Left lung (tissue), 4 donors: ENCODE measurements at regions not wholly inside any gene's neighbourhood (a gene's known extent, or its start where the extent isn't known, plus 50 kb on each side); places are given as distances from the start of the nearest gene placed in this dataset.
A peak's percentile ranks its signal among the peaks of the same experiment; 100 is the strongest.

ENCODE experiments used
- ATAC-seq: fragments of 200-7000 bp; cut with Tn5 transposase; one replicate; pipeline ENCODE4 v1.9.1; 2020; ENCODE audit warnings: moderate library complexity
- DNase-seq, 4 donors: peaks; one replicate each; pipeline ENCODE4 v3.0.0-alpha.2; 2013 to 2020
- H3K27ac ChIP-seq, 2 donors: fragments of 200-600 bp; sonication (generic) in 1 of 2; one replicate each; pipeline versions ENCODE4 v1.5.0 to v1.8.0; 2020 to 2021
- H3K27me3 ChIP-seq, 2 donors: fragments of 200-600 bp; sonication (generic) in 1 of 2; one replicate each; pipeline versions ENCODE4 v1.5.0 to v1.8.0; 2020 to 2021
- H3K36me3 ChIP-seq, 2 donors: fragments of 200-600 bp; sonication (generic) in 1 of 2; one replicate each; pipeline versions ENCODE4 v1.5.0 to v1.8.0; 2020 to 2021
- H3K4me1 ChIP-seq, 2 donors: fragments of 200-600 bp; one replicate each; pipeline ENCODE4 v1.8.0; 2021
- H3K4me3 ChIP-seq, 2 donors: fragments of 200-600 bp; sonication (generic) in 1 of 2; one replicate each; pipeline versions ENCODE4 v1.5.0 to v1.8.0; 2020 to 2021; ENCODE audit warnings: mild to moderate bottlenecking in 1 of 2
- H3K9me3 ChIP-seq, 2 donors: fragments of 200-600 bp; sonication (generic) in 1 of 2; one replicate each; pipeline versions ENCODE4 v1.5.0 to v1.8.0; 2020 to 2021
- intact Hi-C, 2 donors: fragments of 100-400 bp; cut with DNase I; formaldehyde crosslinking; loops; one replicate each; pipeline versions ENCODE4 v1.11.2 to v1.14.2; 2022
- TF ChIP-seq, protein P1 (sequence below), 2 donors: fragments of 200-600 bp; sonication (generic) in 1 of 2; IDR thresholded peaks; one replicate each; pipeline versions ENCODE4 v1.5.0 to v1.8.0; 2021; ENCODE audit warnings: antibody characterized with exemption in 2 of 2
- donor health status: DM: no; HTN: yes; CAD: no.
- donor health status: DM: no; HTN: no; CAD: no.

DNA sequence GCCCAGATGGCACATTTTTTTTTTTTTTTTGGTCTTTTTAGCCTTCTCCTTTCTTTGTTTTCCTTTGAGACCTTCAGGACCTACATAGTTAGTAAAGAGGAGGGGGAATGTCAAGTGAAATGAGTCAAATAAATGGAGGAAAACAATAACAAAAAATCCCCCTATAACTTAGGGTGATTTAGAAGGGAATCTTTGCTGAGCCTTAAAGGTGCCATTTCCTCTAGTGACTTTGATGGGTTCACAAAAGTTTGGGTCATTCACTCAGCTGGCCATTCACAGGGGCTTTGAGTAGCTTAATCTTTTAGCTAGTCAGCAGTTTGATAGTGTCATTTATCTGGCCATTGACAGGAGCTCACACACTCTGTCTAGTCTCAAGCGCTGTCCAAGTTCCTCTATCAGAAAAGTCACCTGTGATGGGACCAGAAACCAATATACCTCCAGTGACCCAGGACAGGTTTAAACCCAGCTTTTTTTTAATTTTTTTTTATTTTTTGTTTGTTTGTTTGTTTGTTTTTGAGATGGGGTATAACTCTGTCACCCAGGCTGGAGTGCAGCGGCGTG is 275.1 kb upstream of the PRDM1 start:
- no peak overlapping the region for H3K27ac ChIP-seq
- intact Hi-C loops, result no loop called here

DNA sequence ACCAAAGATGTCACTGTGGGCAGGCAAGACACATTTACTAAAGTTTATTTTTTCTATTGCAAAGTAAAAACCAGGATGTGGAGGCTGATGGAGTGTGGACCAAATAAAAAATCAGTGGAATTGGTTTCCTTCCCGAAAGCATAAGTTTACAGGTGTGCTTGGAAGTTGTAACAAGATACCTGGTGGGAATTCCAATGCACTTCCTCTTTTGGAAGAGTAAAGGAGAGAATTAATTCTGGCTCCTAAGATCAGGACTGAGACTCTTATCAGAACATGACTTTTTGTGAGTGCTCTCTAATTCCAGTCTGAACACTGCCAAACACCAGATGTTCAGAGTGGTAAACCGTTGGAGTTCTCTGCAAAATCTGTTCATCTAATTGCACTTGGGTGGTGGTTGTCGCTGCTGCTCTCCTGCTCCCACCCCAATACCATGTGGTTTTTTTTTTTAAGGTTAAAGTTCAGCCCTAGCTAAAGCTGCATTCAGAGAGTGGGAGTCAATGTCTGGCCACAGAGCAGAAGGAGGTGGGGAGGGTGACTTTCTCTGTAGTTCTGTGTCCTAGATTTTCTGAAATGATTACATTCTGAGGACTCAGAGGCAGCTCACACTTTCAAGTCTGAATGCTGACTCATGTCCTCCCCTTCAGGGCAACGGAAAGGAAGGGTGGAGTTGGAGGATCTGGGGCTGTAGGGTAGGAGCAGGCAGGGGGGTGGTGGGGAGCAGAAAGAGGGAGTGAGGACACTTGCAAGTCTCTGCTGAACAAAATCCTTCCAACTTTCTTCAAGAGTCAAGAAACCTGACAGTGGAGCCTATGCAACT is 275.8 kb upstream of the PRDM1 start:
- Histone ChIP-seq H3K36me3 (no peaks in the 10 kb centered on the region), H3K9me3 (no peaks in the 10 kb centered on the region), H3K4me3 (no peak overlapping the region), H3K27ac (no peak overlapping the region), H3K27me3 (peaks cover 0 to 23% of the 10 kb centered on the region in 2 donors), H3K4me1 (peaks cover 15 to 20% of the 10 kb centered on the region in 2 donors)
- ATAC-seq, result peak; percentile 77
- TF ChIP-seq, protein P1, sequence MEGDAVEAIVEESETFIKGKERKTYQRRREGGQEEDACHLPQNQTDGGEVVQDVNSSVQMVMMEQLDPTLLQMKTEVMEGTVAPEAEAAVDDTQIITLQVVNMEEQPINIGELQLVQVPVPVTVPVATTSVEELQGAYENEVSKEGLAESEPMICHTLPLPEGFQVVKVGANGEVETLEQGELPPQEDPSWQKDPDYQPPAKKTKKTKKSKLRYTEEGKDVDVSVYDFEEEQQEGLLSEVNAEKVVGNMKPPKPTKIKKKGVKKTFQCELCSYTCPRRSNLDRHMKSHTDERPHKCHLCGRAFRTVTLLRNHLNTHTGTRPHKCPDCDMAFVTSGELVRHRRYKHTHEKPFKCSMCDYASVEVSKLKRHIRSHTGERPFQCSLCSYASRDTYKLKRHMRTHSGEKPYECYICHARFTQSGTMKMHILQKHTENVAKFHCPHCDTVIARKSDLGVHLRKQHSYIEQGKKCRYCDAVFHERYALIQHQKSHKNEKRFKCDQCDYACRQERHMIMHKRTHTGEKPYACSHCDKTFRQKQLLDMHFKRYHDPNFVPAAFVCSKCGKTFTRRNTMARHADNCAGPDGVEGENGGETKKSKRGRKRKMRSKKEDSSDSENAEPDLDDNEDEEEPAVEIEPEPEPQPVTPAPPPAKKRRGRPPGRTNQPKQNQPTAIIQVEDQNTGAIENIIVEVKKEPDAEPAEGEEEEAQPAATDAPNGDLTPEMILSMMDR (IDR thresholded peaks at IDR 0.05), result no peak
- intact Hi-C loops, result no loop called here
- DNase-seq, result peak in 1 of 4 donors; percentile 62

More for the DNA sequence above, 275.1 kb upstream of the PRDM1 start:
- Histone ChIP-seq H3K9me3 (no peaks in the 10 kb centered on the region), H3K4me1 (peaks cover 15 to 20% of the 10 kb centered on the region in 2 donors), H3K36me3 (no peaks in the 10 kb centered on the region), H3K27me3 (peaks cover 0 to 23% of the 10 kb centered on the region in 2 donors), H3K4me3 (no peak overlapping the region)
- no peak for DNase-seq
- TF ChIP-seq, protein P1 (IDR thresholded peaks at IDR 0.05), result no peak
- ATAC-seq, result no peak

DNA sequence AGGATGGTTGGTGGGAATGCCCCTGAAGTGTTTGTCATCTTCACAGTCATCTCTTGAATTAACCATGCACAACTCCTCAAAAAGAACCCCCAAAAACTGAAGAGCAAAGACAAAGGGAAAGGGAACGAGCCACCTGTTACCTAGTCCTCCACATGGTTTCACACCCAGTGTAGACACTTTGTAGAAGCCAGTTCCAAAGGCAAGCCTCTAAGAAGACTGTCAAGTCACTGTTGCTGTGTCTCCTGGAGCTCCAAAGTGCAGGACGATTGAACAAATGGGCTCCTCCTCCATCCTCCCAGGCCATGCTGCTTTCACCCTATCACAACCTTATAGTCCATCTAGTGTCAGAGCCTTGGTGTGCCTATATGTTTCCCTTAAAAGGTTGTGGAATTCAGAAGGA is 277.6 kb upstream of the PRDM1 start:
- DNase-seq (no peak), ATAC-seq (no peak)
- H3K27me3 ChIP-seq, result peaks cover 0 to 23% of the 10 kb centered on the region in 2 donors
- H3K9me3 ChIP-seq, result no peaks in the 10 kb centered on the region
- no peaks in the 10 kb centered on the region for H3K36me3 ChIP-seq
- peaks cover 15 to 20% of the 10 kb centered on the region in 2 donors for H3K4me1 ChIP-seq
- intact Hi-C loops, result no loop called here
- TF ChIP-seq, protein P1 (IDR thresholded peaks at IDR 0.05), result no peak
- H3K27ac ChIP-seq, result no peak overlapping the region
- H3K4me3 ChIP-seq, result no peak overlapping the region

DNA sequence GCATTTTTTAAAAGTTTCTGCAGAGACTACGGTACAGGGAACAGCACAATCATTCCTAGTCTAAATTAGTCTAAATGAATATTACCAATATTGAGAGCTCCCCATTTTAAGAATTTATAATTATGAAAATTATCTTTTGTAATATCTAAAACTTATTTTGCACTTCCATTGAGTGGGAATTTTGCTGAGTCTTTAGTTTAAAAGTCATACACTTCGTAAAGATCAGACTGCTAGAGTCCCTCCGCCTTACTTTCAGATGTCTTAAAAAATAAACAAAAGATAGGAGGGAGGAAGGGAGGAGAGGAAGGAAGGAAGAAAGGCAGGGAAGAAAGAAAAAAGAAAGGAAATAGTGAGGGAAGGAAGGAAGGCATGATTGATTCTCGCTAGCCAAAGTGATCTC is 278.2 kb upstream of the PRDM1 start:
- Histone ChIP-seq H3K27ac (no peak overlapping the region), H3K9me3 (no peaks in the 10 kb centered on the region), H3K4me3 (no peak overlapping the region), H3K27me3 (peaks cover 0 to 23% of the 10 kb centered on the region in 2 donors), H3K4me1 (peaks cover 15 to 20% of the 10 kb centered on the region in 2 donors), H3K36me3 (no peaks in the 10 kb centered on the region)
- DNase-seq (no peak), ATAC-seq (no peak)
- TF ChIP-seq, protein P1 (IDR thresholded peaks at IDR 0.05), result no peak
- intact Hi-C loops, result no loop called here

DNA sequence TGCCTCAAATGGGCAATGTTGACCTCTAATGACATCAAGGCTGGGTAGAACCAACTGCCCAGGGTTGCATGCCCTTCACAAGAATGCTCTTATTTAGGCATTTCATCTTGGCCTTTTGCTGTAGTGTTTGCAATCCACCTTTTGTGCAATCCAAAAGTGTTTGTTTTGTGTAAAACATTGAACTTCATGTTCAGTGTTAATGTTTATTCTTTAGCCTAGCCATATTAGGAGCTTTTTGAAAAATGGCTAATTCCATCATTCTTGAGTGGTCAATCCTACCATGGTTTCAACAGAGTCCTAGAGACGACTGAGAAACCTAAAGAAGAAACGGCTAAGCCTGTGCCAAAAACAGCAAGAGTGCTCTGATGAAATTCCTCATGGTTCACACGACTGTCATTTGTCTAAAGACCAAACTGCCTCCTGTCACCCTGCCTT is 279.6 kb upstream of the PRDM1 start:
- TF ChIP-seq, protein P1 (IDR thresholded peaks at IDR 0.05), result no peak
- Histone ChIP-seq H3K27me3 (peaks cover 0 to 13% of the 10 kb centered on the region in 2 donors), H3K27ac (no peak overlapping the region), H3K4me3 (no peak overlapping the region), H3K4me1 (peaks cover 15 to 20% of the 10 kb centered on the region in 2 donors), H3K36me3 (no peaks in the 10 kb centered on the region), H3K9me3 (no peaks in the 10 kb centered on the region)
- no peak for DNase-seq
- peak; percentile 90 for ATAC-seq
- intact Hi-C loops, result no loop called here
